OCI-LY7 (cell line): ENCODE measurements at regions not wholly inside any gene's neighbourhood (a gene's known extent, or its start where the extent isn't known, plus 50 kb on each side); places are given as distances from the start of the nearest gene placed in this dataset.

Source experiments
- BruUV-seq: library from RNA; stranded (reverse); fragments of 400-500 nt; replicated peaks from 2 replicates; lab custom pipeline; 2021; lab: Mats Ljungman, UMichigan
- CTCF ChIA-PET: fragments of 300-600 bp; sonication (Branson Sonifier 250); formaldehyde crosslinking; loops from one replicate; lab custom pipeline; 2022; ENCODE audit warnings: antibody characterized with exemption; ENCODE audit not compliant: unreplicated experiment; lab: Charles Lee
- POLR2A ChIA-PET: fragments of 300-600 bp; sonication (Branson Sonifier 250); formaldehyde crosslinking; loops from one replicate; lab custom pipeline; 2022; ENCODE audit warnings: antibody characterized with exemption; lab: Charles Lee
- DNase-seq: peaks from one replicate; pipeline ENCODE4 v3.0.0-alpha.2; 2015; ENCODE audit warnings: low spot score
- H2AFZ ChIP-seq: fragments of 200-600 bp; sonication (generic), shearing (Covaris generic); 2 replicates; pipeline ENCODE4 v1.6.1; 2014; ENCODE audit warnings: mild to moderate bottlenecking, antibody characterized with exemption, low read length, moderate library complexity
- H3K27ac ChIP-seq: fragments of 200-600 bp; sonication (generic); 2 replicates; pipeline ENCODE4 v1.5.1; 2014; ENCODE audit warnings: mixed run types, low read depth, mild to moderate bottlenecking, moderate library complexity, low read length, inconsistent platforms; ENCODE audit not compliant: poor library complexity, severe bottlenecking
- H3K36me3 ChIP-seq: fragments of 200-600 bp; sonication (generic); 2 replicates; pipeline ENCODE4 v1.6.1; 2014; ENCODE audit warnings: mild to moderate bottlenecking, antibody characterized with exemption, low read length, moderate library complexity, mixed read lengths; ENCODE audit not compliant: insufficient read depth
- H3K4me1 ChIP-seq: fragments of 200-600 bp; sonication (generic); 2 replicates; pipeline ENCODE4 v1.5.1; 2014; ENCODE audit warnings: mild to moderate bottlenecking, low read length; ENCODE audit not compliant: insufficient read depth, poor library complexity, severe bottlenecking
- H3K4me2 ChIP-seq: fragments of 200-600 bp; sonication (generic); 2 replicates; pipeline ENCODE4 v1.6.1; 2014; ENCODE audit warnings: mild to moderate bottlenecking, low read length
- H3K4me3 ChIP-seq: fragments of 200-600 bp; sonication (generic); 2 replicates; pipeline ENCODE4 v1.5.1; 2014; ENCODE audit warnings: mild to moderate bottlenecking, low read depth, low read length; ENCODE audit not compliant: poor library complexity, severe bottlenecking
- H3K79me2 ChIP-seq: fragments of 200-600 bp; sonication (generic); 2 replicates; pipeline ENCODE4 v1.6.1; 2016; ENCODE audit warnings: low read depth, mild to moderate bottlenecking, low read length, moderate library complexity, mixed read lengths; ENCODE audit not compliant: insufficient read depth
- H3K9me2 ChIP-seq: fragments of 200-600 bp; sonication (generic); 2 replicates; pipeline ENCODE4 v1.6.1; 2016; ENCODE audit warnings: mild to moderate bottlenecking, low read length, mixed read lengths; ENCODE audit not compliant: insufficient read depth
- H3K9me3 ChIP-seq: fragments of 200-600 bp; sonication (generic); 2 replicates; pipeline ENCODE4 v1.6.1; 2014; ENCODE audit warnings: mild to moderate bottlenecking, mixed run types, low read length, mixed read lengths
- H4K20me1 ChIP-seq: fragments of 200-600 bp; sonication (generic); 2 replicates; pipeline ENCODE4 v1.6.1; 2014; ENCODE audit warnings: mild to moderate bottlenecking, antibody characterized with exemption, low read length, moderate library complexity, mixed read lengths; ENCODE audit not compliant: insufficient read depth
- EZH2phosphoT487 ChIP-seq: fragments of 200-600 bp; sonication (generic); IDR thresholded peaks from 2 replicates; pipeline ENCODE4 v1.6.1; 2018; ENCODE audit warnings: low read depth, borderline replicate concordance, mild to moderate bottlenecking, mixed run types, antibody characterized with exemption, low read length, moderate library complexity, mixed read lengths
- intact Hi-C: fragments of 100-400 bp; cut with micrococcal nuclease; formaldehyde crosslinking; loops from one replicate; pipeline ENCODE4 v1.10.0; 2022; ENCODE audit not compliant: unreplicated experiment
- TF ChIP-seq, protein P1 (sequence below): fragments of 200-600 bp; sonication (generic); conservative IDR thresholded peaks from 2 replicates; pipeline ENCODE4 v1.5.1; 2014; ENCODE audit warnings: mild to moderate bottlenecking, antibody characterized with exemption, low read length, moderate library complexity, mixed read lengths

- CTCF ChIA-PET = no interaction called here
- TF ChIP-seq, protein P1, sequence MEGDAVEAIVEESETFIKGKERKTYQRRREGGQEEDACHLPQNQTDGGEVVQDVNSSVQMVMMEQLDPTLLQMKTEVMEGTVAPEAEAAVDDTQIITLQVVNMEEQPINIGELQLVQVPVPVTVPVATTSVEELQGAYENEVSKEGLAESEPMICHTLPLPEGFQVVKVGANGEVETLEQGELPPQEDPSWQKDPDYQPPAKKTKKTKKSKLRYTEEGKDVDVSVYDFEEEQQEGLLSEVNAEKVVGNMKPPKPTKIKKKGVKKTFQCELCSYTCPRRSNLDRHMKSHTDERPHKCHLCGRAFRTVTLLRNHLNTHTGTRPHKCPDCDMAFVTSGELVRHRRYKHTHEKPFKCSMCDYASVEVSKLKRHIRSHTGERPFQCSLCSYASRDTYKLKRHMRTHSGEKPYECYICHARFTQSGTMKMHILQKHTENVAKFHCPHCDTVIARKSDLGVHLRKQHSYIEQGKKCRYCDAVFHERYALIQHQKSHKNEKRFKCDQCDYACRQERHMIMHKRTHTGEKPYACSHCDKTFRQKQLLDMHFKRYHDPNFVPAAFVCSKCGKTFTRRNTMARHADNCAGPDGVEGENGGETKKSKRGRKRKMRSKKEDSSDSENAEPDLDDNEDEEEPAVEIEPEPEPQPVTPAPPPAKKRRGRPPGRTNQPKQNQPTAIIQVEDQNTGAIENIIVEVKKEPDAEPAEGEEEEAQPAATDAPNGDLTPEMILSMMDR = no peak
- no peak for TF ChIP-seq EZH2phosphoT487
- no TSS peak for BruUV-seq
Observed at GRCh38 chr1:5010236-5010635, 355.8 kb downstream of the AJAP1 start.

DNA sequence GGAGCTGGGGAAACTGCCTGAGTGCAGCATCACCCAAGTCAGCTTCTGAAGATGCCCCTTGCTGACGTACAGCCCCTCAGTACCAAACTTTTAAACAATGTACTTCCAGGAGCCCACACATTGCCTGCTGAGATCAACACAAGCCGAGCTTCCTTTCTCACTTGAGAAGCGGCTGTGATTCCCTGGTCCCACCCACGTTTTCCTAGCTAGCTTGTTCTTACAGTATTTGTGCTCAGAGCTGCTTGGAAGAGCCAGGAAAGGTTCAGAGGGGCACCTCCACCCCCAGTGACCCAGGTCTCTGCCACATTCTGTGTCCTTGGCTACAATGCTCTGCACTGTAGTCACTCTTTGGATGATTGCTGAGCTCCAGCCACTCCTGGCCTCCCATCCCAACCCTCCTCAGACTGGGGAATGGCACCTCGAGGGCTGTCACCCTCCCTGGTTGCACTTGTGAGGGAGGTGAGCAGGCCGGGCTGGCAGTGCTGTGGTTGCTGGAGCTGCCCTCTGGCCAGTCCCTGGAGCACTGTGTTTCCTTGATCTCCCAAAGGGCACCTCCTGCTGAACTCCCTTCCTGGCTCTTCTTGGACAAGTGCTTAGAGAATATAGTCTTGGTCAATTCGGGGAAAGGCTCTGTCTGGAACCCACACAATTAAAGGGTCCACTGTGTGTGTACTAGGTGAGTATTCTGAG is 355.1 kb downstream of the AJAP1 start:
- H3K4me3 ChIP-seq = no peak overlapping the region
- no peak overlapping the region for H3K4me2 ChIP-seq
- H3K9me2 ChIP-seq = no peaks in the 10 kb centered on the region
- no peak overlapping the region for H2AFZ ChIP-seq
- BruUV-seq = no TSS peak
- POLR2A ChIA-PET = interaction anchor here (0.5 kb wide), 1 partner anchor 64 kb away, joined by 3 read pairs; no protein-coding TSS in a partner anchor
- H3K27ac ChIP-seq = no peak overlapping the region
- TF ChIP-seq, protein P1 = no peak
- no peaks in the 10 kb centered on the region for H3K4me1 ChIP-seq
- no peaks in the 10 kb centered on the region for H3K36me3 ChIP-seq
- no peaks in the 10 kb centered on the region for H3K79me2 ChIP-seq
- CTCF ChIA-PET = no interaction called here
- H4K20me1 ChIP-seq = no peaks in the 10 kb centered on the region
- intact Hi-C loops = no loop called here
- no peaks in the 10 kb centered on the region for H3K9me3 ChIP-seq
- DNase-seq = no peak

More at GRCh38 chr1:5010236-5010635, 355.8 kb downstream of the AJAP1 start:
- POLR2A ChIA-PET = no interaction called here
- Histone ChIP-seq H3K4me3 (no peak overlapping the region), H3K4me1 (no peaks in the 10 kb centered on the region), H3K36me3 (no peaks in the 10 kb centered on the region), H3K79me2 (no peaks in the 10 kb centered on the region), H3K27ac (no peak overlapping the region), H2AFZ (no peak overlapping the region), H3K4me2 (no peak overlapping the region), H3K9me2 (no peaks in the 10 kb centered on the region), H3K9me3 (no peaks in the 10 kb centered on the region), H4K20me1 (no peaks in the 10 kb centered on the region)
- intact Hi-C loops = no loop called here
- no peak for DNase-seq

GRCh38 chr1:5005171-5005570 is 350.8 kb downstream of the AJAP1 start:
- BruUV-seq = no TSS peak
- Histone ChIP-seq H3K4me2 (no peak overlapping the region), H2AFZ (no peak overlapping the region), H3K9me2 (no peaks in the 10 kb centered on the region), H3K9me3 (no peaks in the 10 kb centered on the region), H3K79me2 (no peaks in the 10 kb centered on the region), H3K4me3 (no peak overlapping the region), H3K4me1 (no peaks in the 10 kb centered on the region), H3K27ac (no peak overlapping the region), H4K20me1 (no peaks in the 10 kb centered on the region), H3K36me3 (no peaks in the 10 kb centered on the region)
- ChIA-PET POLR2A (no interaction called here), CTCF (no interaction called here)
- no peak for DNase-seq
- intact Hi-C loops = no loop called here
- TF ChIP-seq, protein P1 = no peak
- no peak for TF ChIP-seq EZH2phosphoT487
